ENCODE measurements at regions not wholly inside any gene's neighbourhood (a gene's known extent, or its start where the extent isn't known, plus 50 kb on each side); places are given as distances from the start of the nearest gene placed in this dataset.

- TF ChIP-seq CEBPB (IDR thresholded peaks at IDR 0.05) (no peak), TAF1 (IDR thresholded peaks at IDR 0.05; ENCODE audit: low read depth) (no peak), CREB1 (IDR thresholded peaks at IDR 0.05; ENCODE audit: low read depth) (no peak), MAX (IDR thresholded peaks at IDR 0.05) (no peak), TEAD4 (IDR thresholded peaks at IDR 0.05) (no peak), REST (IDR thresholded peaks at IDR 0.05; ENCODE audit: low read depth) (no peak), YY1 (IDR thresholded peaks at IDR 0.05; ENCODE audit: low read depth) (no peak), USF1 (IDR thresholded peaks at IDR 0.05) (no peak), NFIC (IDR thresholded peaks at IDR 0.05) (no peak)
These were observed 845.6 kb upstream of the CDH6 start for GRCh38 chr5:30347858-30348257.

GRCh38 chr5:30343707-30344106, 849.8 kb upstream of the CDH6 start:
- TF ChIP-seq TCF12 (IDR thresholded peaks at IDR 0.05; ENCODE audit: low read depth): no peak

GRCh38 chr5:30341466-30341865, 852.0 kb upstream of the CDH6 start:
- TF ChIP-seq EP300 (IDR thresholded peaks at IDR 0.05; ENCODE audit: borderline replicate concordance) (no peak), TCF12 (IDR thresholded peaks at IDR 0.05; ENCODE audit: low read depth) (no peak), MAX (IDR thresholded peaks at IDR 0.05) (no peak), EGR1 (IDR thresholded peaks at IDR 0.05) (no peak), REST (IDR thresholded peaks at IDR 0.05; ENCODE audit: low read depth) (no peak), YY1 (IDR thresholded peaks at IDR 0.05; ENCODE audit: low read depth) (no peak), RAD21 (IDR thresholded peaks at IDR 0.05; ENCODE audit: low read depth) (no peak), CREB1 (IDR thresholded peaks at IDR 0.05; ENCODE audit: low read depth) (no peak), ZBTB7A (IDR thresholded peaks at IDR 0.05; ENCODE audit: low read depth) (no peak), TAF1 (IDR thresholded peaks at IDR 0.05; ENCODE audit: low read depth) (no peak), FOXM1 (IDR thresholded peaks at IDR 0.05; ENCODE audit: borderline replicate concordance, low read depth) (no peak), NFIC (IDR thresholded peaks at IDR 0.05) (no peak), CEBPB (IDR thresholded peaks at IDR 0.05) (no peak), USF1 (IDR thresholded peaks at IDR 0.05) (no peak), TEAD4 (IDR thresholded peaks at IDR 0.05) (no peak)

- no peak for TF ChIP-seq FOXM1 (IDR thresholded peaks at IDR 0.05; ENCODE audit: borderline replicate concordance, low read depth)
- TF ChIP-seq CEBPB (IDR thresholded peaks at IDR 0.05): no peak
- no peak for TF ChIP-seq EGR1 (IDR thresholded peaks at IDR 0.05)
- TF ChIP-seq USF1 (IDR thresholded peaks at IDR 0.05): no peak
These were observed 856.4 kb upstream of the CDH6 start for GRCh38 chr5:30337084-30337573.

GRCh38 chr5:30331534-30331933, 862.0 kb upstream of the CDH6 start:
- TF ChIP-seq YY1 (IDR thresholded peaks at IDR 0.05; ENCODE audit: low read depth) (no peak), MAX (IDR thresholded peaks at IDR 0.05) (no peak), FOXM1 (IDR thresholded peaks at IDR 0.05; ENCODE audit: borderline replicate concordance, low read depth) (no peak), CEBPB (IDR thresholded peaks at IDR 0.05) (no peak), RAD21 (IDR thresholded peaks at IDR 0.05; ENCODE audit: low read depth) (no peak), EP300 (IDR thresholded peaks at IDR 0.05; ENCODE audit: borderline replicate concordance) (no peak), TEAD4 (IDR thresholded peaks at IDR 0.05) (no peak)

- TF ChIP-seq USF1 (IDR thresholded peaks at IDR 0.05) (no peak), REST (IDR thresholded peaks at IDR 0.05; ENCODE audit: low read depth) (no peak), ZBTB7A (IDR thresholded peaks at IDR 0.05; ENCODE audit: low read depth) (no peak), CEBPB (IDR thresholded peaks at IDR 0.05) (no peak), EP300 (IDR thresholded peaks at IDR 0.05; ENCODE audit: borderline replicate concordance) (no peak), MAX (IDR thresholded peaks at IDR 0.05) (no peak), YY1 (IDR thresholded peaks at IDR 0.05; ENCODE audit: low read depth) (no peak), EGR1 (IDR thresholded peaks at IDR 0.05) (no peak), TAF1 (IDR thresholded peaks at IDR 0.05; ENCODE audit: low read depth) (no peak), TCF12 (IDR thresholded peaks at IDR 0.05; ENCODE audit: low read depth) (no peak), TEAD4 (IDR thresholded peaks at IDR 0.05) (no peak), CREB1 (IDR thresholded peaks at IDR 0.05; ENCODE audit: low read depth) (no peak), NFIC (IDR thresholded peaks at IDR 0.05) (no peak)
These were observed 867.7 kb upstream of the CDH6 start for GRCh38 chr5:30325795-30326194.

All from Ishikawa (cell line).